ENCODE measurements at regions not wholly inside any gene's neighbourhood (a gene's known extent, or its start where the extent isn't known, plus 50 kb on each side); places are given as distances from the start of the nearest gene placed in this dataset.

DNA sequence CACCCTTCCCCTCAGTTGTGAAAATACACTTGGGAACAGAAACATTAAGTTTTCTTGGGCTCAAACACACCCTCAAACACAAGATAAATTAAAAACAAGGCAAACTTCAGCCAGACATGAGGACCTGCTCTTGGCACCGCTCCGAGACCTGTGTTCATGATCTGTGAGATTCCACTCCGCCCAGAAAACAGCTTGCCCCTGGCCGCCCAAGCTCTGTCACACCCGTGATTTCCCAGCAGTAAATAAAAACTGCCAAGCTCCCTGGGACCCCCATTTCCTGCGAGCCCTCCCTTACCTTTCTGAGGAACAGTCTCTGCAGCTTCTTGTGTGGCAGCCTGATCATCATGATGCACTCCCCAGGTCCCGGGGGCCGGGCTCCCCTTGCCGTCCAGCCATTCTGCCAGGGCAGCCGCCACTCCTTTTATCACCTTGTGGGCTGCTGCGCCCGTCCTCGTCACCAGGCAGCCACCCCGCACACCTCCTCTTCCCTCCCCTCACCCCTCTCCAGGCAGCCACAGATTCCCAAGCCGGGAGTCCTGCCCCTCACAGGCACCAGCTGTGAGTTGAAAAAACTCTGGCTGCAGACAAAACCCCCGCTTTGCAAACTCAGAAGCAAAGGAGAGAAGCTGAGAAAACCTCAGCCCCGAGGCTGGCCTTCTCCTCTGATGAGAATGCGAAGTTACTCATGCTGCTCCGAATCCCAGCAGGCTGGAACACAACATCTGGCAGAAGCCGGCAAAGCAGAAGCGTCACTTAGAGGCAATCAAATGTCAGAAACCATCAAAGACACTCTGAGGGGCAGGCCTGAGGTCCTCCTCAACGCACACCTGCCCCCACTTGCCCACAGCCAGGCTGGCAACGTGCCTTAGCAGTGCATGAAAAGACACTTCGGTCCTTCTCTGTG lies 130.4 kb upstream of the RPS6KA2 start:
- ChIA-PET CTCF (interaction anchor here (0.7 to 2.4 kb wide), 2 partner anchors 14 to 17 kb away, joined by 3 to 6 read pairs; no protein-coding TSS in a partner anchor), POLR2A (interaction anchor here (0.5 kb wide), 1 partner anchor 289 kb away, joined by 3 read pairs; no protein-coding TSS in a partner anchor)
- peaks cover 5% of the 10 kb centered on the region for H3K27me3 ChIP-seq (ENCODE audit: insufficient read depth, low read length, poor library complexity, severe bottlenecking)
- peaks cover 12 to 51% of the 10 kb centered on the region in 2 donors for H3K27me3 Mint-ChIP-seq
- peaks cover 23 to 36% (median 34%) of the 10 kb centered on the region in 3 donors for H3K4me1 Mint-ChIP-seq
- H3K9me3 ChIP-seq (ENCODE audit: low read length) = no peaks in the 10 kb centered on the region
- H3K27ac Mint-ChIP-seq = peak overlapping the region in 3 of 8 donors; percentile 29 to 74 (median 73)
- no peaks in the 10 kb centered on the region for H3K36me3 ChIP-seq (ENCODE audit: insufficient read depth, low read length)
- H3K27ac ChIP-seq (ENCODE audit: low read depth, low read length) = no peak overlapping the region
- H3K9me3 Mint-ChIP-seq = no peaks in the 10 kb centered on the region
- no peak for DNase-seq
- H3K36me3 Mint-ChIP-seq = peaks cover 0 to 2% (median 0%) of the 10 kb centered on the region in 3 donors
- H3K4me3 Mint-ChIP-seq = peak overlapping the region in 4 of 7 donors; percentile 6 to 73 (median 64)
- H3K4me3 ChIP-seq (ENCODE audit: low read length) = peak overlapping the region; percentile 14
- peaks cover 20% of the 10 kb centered on the region for H3K4me1 ChIP-seq (ENCODE audit: insufficient read depth, low read length)

DNA sequence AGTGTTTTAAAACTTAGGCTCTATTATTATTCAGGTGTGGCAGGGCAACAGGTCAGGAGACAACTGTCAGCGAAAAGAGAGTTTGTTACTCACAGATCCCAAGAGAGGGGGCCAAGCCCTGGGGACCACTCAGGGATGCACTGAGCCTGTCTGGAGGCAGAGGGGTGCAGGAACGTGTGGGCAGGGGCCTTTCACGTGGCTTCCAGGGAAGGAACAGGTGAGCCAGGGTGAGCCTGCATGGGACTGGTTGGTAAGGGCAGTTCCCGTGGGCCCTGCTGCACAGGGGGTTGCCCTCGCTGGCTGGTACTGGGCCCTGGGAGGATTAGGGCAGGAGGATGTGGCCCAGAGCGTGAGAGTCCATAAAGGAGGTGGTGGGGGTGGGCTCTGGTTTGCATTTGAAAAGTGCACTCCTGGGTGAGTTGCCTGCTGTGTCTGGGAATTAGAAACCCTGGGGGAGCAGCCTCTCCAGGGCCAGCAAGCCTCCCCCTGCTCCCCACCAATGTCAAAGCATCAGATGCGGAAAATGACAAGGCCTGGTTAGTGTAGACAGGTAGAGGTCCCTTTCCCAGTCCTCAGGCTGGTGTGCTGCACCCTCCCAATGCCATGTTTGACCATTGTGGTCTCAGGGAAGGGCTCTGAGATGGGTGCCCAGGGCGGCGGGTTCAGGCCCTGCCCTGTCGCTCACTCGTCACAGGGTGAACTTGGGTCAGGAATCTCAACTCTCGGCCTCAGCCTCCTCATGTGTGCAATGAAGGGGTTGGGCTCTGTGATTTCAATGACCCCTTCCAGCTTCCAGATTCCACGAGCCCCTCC lies 127.4 kb upstream of the RPS6KA2 start:
- H3K9me3 Mint-ChIP-seq = no peaks in the 10 kb centered on the region
- CTCF ChIA-PET = interaction anchor here (0.5 to 0.9 kb wide), 2 partner anchors 10 to 21 kb away, joined by 3 read pairs; no protein-coding TSS in a partner anchor
- H3K27me3 Mint-ChIP-seq = peaks cover 9 to 50% of the 10 kb centered on the region in 2 donors
- H3K9me3 ChIP-seq (ENCODE audit: low read length) = no peaks in the 10 kb centered on the region
- no peak for DNase-seq
- peaks cover 0 to 3% (median 2%) of the 10 kb centered on the region in 3 donors for H3K36me3 Mint-ChIP-seq
- peaks cover 5% of the 10 kb centered on the region for H3K27me3 ChIP-seq (ENCODE audit: insufficient read depth, low read length, poor library complexity, severe bottlenecking)
- peak overlapping the region in 1 of 8 donors; percentile 73 for H3K27ac Mint-ChIP-seq
- peaks cover 19 to 28% (median 23%) of the 10 kb centered on the region in 3 donors for H3K4me1 Mint-ChIP-seq
- H3K4me1 ChIP-seq (ENCODE audit: insufficient read depth, low read length) = peaks cover 7% of the 10 kb centered on the region
- no peak overlapping the region for H3K4me3 ChIP-seq (ENCODE audit: low read length)
- POLR2A ChIA-PET = no interaction called here
- H3K27ac ChIP-seq (ENCODE audit: low read depth, low read length) = no peak overlapping the region
- no peak overlapping the region for H3K4me3 Mint-ChIP-seq
- no peaks in the 10 kb centered on the region for H3K36me3 ChIP-seq (ENCODE audit: insufficient read depth, low read length)

DNA sequence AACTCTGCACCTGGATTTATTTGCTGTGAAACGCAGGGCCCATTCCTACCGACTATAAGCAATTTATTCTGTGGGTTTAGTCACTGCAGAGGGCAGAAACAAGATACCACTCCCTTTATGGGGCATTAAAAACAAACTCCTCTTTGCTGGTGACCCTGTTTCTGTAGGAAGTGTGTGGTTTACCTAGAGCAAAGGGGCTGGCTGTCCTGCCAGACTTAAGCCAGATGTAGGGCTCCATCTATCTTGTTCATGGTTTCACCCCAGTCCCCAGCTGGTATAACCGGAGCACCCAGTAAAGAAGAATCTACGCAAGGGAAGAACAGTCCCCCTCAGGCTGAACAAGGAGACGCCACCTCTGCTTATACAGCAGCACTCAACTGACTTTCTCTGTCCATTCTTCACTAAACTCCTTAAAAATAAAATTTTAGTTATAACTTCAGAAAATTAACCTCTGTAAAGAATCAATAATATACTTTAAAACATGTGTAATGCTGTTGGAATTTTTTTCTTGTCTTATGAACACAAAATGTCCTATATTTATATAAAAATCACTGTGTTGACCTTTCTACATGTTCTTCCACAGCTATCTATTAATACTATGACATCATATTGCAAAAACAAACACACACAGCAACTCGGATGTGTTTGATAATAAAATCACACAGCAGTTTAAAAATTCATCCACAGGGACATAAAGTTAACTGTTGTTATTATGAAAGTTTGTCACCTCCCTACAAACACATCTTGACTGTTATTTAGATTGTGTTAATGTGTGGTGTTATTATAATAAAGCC lies 126.1 kb upstream of the RPS6KA2 start:
- Histone ChIP-seq H3K4me3 (ENCODE audit: low read length) (no peak overlapping the region), H3K36me3 (ENCODE audit: insufficient read depth, low read length) (no peaks in the 10 kb centered on the region), H3K9me3 (ENCODE audit: low read length) (no peaks in the 10 kb centered on the region), H3K27ac (ENCODE audit: low read depth, low read length) (no peak overlapping the region), H3K27me3 (ENCODE audit: insufficient read depth, low read length, poor library complexity, severe bottlenecking) (peaks cover 5% of the 10 kb centered on the region), H3K4me1 (ENCODE audit: insufficient read depth, low read length) (peaks cover 4% of the 10 kb centered on the region)
- Mint-ChIP-seq H3K36me3 (peaks cover 0 to 3% (median 2%) of the 10 kb centered on the region in 3 donors), H3K4me3 (peak overlapping the region in 1 of 7 donors; percentile 45), H3K9me3 (no peaks in the 10 kb centered on the region), H3K4me1 (peaks cover 11 to 17% (median 15%) of the 10 kb centered on the region in 3 donors), H3K27ac (no peak overlapping the region), H3K27me3 (peaks cover 6 to 37% of the 10 kb centered on the region in 2 donors)
- DNase-seq = no peak
- CTCF ChIA-PET = interaction anchor here (0.9 kb wide), 1 partner anchor 22 kb away, joined by 3 read pairs; no protein-coding TSS in a partner anchor
- POLR2A ChIA-PET = no interaction called here

DNA sequence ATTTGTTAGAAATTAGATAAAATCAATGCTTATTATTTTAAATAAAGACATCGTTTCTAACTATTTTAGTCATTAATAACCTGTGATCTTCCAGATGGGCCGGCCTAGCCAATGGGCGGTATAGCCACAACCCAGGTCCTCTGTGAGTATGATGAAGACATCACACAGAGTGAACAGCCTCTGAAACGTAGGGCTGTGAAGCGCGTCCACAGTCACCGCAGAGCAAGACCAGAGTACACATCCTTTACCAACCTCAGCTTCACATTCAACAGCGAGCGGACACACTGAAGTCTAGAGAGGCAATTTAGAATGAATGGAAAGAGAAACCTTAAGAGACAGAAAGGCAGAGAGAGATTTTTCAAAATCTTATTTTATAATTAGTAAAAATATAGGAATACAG lies 125.0 kb upstream of the RPS6KA2 start:
- peak overlapping the region in 1 of 8 donors; percentile 53 for H3K27ac Mint-ChIP-seq
- POLR2A ChIA-PET = no interaction called here
- Histone ChIP-seq H3K4me1 (ENCODE audit: insufficient read depth, low read length) (no peaks in the 10 kb centered on the region), H3K9me3 (ENCODE audit: low read length) (no peaks in the 10 kb centered on the region), H3K27ac (ENCODE audit: low read depth, low read length) (no peak overlapping the region), H3K36me3 (ENCODE audit: insufficient read depth, low read length) (no peaks in the 10 kb centered on the region), H3K4me3 (ENCODE audit: low read length) (no peak overlapping the region), H3K27me3 (ENCODE audit: insufficient read depth, low read length, poor library complexity, severe bottlenecking) (no peaks in the 10 kb centered on the region)
- CTCF ChIA-PET = interaction anchor here (1.2 to 1.6 kb wide), 2 partner anchors 18 to 23 kb away, joined by 4 to 5 read pairs; no protein-coding TSS in a partner anchor
- H3K27me3 Mint-ChIP-seq = peaks cover 0 to 28% of the 10 kb centered on the region in 2 donors
- peaks cover 2 to 10% (median 8%) of the 10 kb centered on the region in 3 donors for H3K4me1 Mint-ChIP-seq
- H3K4me3 Mint-ChIP-seq = peak overlapping the region in 1 of 7 donors; percentile 51
- H3K9me3 Mint-ChIP-seq = no peaks in the 10 kb centered on the region
- H3K36me3 Mint-ChIP-seq = peaks cover 0 to 3% (median under 1%) of the 10 kb centered on the region in 3 donors
- DNase-seq = no peak

DNA sequence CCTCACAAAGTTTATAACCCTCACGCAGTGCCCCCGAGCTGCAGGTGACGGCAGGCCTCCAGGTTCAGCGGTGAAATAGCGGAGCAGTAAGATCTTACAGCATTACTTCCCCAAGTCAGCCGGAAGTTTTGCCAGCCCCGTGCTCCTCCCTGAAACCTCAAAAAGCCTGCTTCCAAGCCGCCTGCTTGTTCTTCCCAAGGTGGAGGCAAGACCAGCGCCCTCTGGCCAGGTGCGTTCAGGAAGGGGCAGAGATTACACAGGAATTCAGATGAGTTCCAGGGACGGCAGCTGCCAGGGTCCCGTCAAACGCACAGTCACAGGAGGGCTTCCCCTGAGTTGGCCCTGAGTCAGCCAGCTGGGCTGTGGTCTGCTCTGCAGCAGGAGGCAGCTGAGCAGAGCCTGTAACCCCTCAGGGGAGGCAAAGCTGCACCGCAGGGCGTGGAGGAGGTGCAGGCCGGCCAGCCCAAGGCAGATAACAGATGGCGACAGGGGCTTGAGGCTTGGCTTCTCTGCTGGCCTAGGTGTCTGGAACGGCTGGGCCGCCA lies 124.1 kb upstream of the RPS6KA2 start:
- Histone ChIP-seq H3K36me3 (ENCODE audit: insufficient read depth, low read length) (no peaks in the 10 kb centered on the region), H3K9me3 (ENCODE audit: low read length) (no peaks in the 10 kb centered on the region), H3K27ac (ENCODE audit: low read depth, low read length) (no peak overlapping the region), H3K4me3 (ENCODE audit: low read length) (no peak overlapping the region), H3K27me3 (ENCODE audit: insufficient read depth, low read length, poor library complexity, severe bottlenecking) (no peaks in the 10 kb centered on the region), H3K4me1 (ENCODE audit: insufficient read depth, low read length) (no peaks in the 10 kb centered on the region)
- no peak for DNase-seq
- Mint-ChIP-seq H3K4me3 (peak overlapping the region in 1 of 7 donors; percentile 43), H3K36me3 (peaks cover 0 to 3% (median 0%) of the 10 kb centered on the region in 3 donors), H3K27me3 (peaks cover 0 to 22% of the 10 kb centered on the region in 2 donors), H3K27ac (no peak overlapping the region), H3K9me3 (no peaks in the 10 kb centered on the region), H3K4me1 (peaks cover 0 to 8% (median 8%) of the 10 kb centered on the region in 3 donors)
- POLR2A ChIA-PET = no interaction called here
- CTCF ChIA-PET = interaction anchor here (1.2 to 1.6 kb wide), 2 partner anchors 19 to 24 kb away, joined by 4 to 5 read pairs; no protein-coding TSS in a partner anchor

DNA sequence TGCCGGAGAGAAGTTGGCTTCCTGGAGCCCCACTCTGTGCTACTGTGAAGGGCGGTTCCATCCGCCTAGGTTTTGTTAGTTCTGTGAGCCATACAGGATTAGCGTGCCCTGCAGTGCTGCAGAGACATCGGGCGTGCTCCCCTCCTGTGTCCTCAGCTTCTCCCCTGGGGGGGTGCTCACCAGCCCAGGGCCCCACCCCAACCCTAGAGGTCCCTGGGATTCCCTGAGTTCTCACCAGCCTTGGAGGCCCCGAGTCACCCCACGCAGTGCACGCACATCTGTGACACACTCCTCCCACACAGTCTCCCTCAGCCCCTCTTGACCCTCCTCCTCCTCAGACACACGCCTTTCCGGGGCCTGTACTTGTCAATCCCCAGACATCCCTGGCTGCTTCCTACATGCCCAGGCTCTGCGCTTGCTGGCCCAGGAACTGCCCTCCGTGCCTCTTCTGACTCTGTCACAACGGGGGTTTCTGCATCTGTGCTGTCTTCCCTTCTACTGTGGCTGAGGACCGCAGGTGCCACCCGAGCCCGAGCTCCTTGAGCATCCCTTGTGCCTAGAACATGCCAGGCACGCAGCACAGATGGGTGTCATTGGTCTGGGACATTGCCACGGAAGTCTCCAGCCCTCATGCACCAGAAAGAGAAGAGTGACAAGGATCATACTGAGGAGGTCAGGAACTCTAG lies 123.2 kb upstream of the RPS6KA2 start:
- no peak overlapping the region for H3K27ac Mint-ChIP-seq
- CTCF ChIA-PET = no interaction called here
- no peak overlapping the region for H3K27ac ChIP-seq (ENCODE audit: low read depth, low read length)

DNA sequence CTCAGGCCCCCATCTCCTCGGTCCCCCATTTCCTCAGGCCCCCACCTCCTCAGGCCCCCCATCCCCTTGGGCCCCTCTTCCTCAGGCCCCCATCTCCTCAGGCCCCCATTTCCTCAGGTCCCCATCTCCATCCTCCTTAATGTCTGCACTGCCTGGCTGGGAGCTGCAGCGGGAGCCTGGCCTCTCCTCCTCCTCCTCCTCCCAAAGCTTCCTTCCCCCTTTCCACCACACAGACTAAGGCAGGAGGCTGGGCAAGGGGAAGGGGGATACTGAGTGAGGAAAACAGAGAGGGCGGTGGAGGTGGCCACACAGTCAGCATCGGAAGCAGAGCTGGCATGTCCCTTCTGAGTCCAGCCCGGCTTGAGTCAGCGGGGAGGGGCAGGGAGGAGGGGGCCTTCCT lies 122.6 kb upstream of the RPS6KA2 start:
- H3K4me1 ChIP-seq (ENCODE audit: insufficient read depth, low read length) = no peaks in the 10 kb centered on the region
- peaks cover 0 to 8% (median 8%) of the 10 kb centered on the region in 3 donors for H3K4me1 Mint-ChIP-seq
- no peaks in the 10 kb centered on the region for H3K36me3 ChIP-seq (ENCODE audit: insufficient read depth, low read length)
- no peak overlapping the region for H3K27ac Mint-ChIP-seq
- peaks cover 0 to 17% of the 10 kb centered on the region in 2 donors for H3K27me3 Mint-ChIP-seq
- H3K36me3 Mint-ChIP-seq = peaks cover 0 to 3% (median 0%) of the 10 kb centered on the region in 3 donors
- no peaks in the 10 kb centered on the region for H3K9me3 ChIP-seq (ENCODE audit: low read length)
- ChIA-PET POLR2A (no interaction called here), CTCF (no interaction called here)
- no peak overlapping the region for H3K4me3 ChIP-seq (ENCODE audit: low read length)
- no peak for DNase-seq
- no peaks in the 10 kb centered on the region for H3K9me3 Mint-ChIP-seq
- H3K27ac ChIP-seq (ENCODE audit: low read depth, low read length) = no peak overlapping the region
- no peaks in the 10 kb centered on the region for H3K27me3 ChIP-seq (ENCODE audit: insufficient read depth, low read length, poor library complexity, severe bottlenecking)
- H3K4me3 Mint-ChIP-seq = no peak overlapping the region

More for the DNA sequence above, 123.2 kb upstream of the RPS6KA2 start:
- no peaks in the 10 kb centered on the region for H3K4me1 ChIP-seq (ENCODE audit: insufficient read depth, low read length)
- H3K36me3 ChIP-seq (ENCODE audit: insufficient read depth, low read length) = no peaks in the 10 kb centered on the region
- H3K4me3 ChIP-seq (ENCODE audit: low read length) = no peak overlapping the region
- POLR2A ChIA-PET = no interaction called here
- no peak for DNase-seq
- H3K9me3 Mint-ChIP-seq = no peaks in the 10 kb centered on the region
- H3K4me3 Mint-ChIP-seq = no peak overlapping the region
- H3K36me3 Mint-ChIP-seq = peaks cover 0 to 3% (median 0%) of the 10 kb centered on the region in 3 donors
- H3K4me1 Mint-ChIP-seq = peaks cover 0 to 8% (median 8%) of the 10 kb centered on the region in 3 donors
- peaks cover 0 to 17% of the 10 kb centered on the region in 2 donors for H3K27me3 Mint-ChIP-seq
- H3K27me3 ChIP-seq (ENCODE audit: insufficient read depth, low read length, poor library complexity, severe bottlenecking) = no peaks in the 10 kb centered on the region
- H3K9me3 ChIP-seq (ENCODE audit: low read length) = no peaks in the 10 kb centered on the region

Data from CD8-positive, alpha-beta memory T cell (primary cell).